GM19397 (cell line): ENCODE measurements at regions not wholly inside any gene's neighbourhood (a gene's known extent, or its start where the extent isn't known, plus 50 kb on each side); places are given as distances from the start of the nearest gene placed in this dataset.

Experiments used
- ATAC-seq: cut with Tn5 transposase; IDR thresholded peaks from one replicate; pipeline ENCODE4 v1.9.1; 2021; ENCODE audit warnings: mild to moderate bottlenecking, moderate library complexity; ENCODE audit not compliant: unreplicated experiment

DNA sequence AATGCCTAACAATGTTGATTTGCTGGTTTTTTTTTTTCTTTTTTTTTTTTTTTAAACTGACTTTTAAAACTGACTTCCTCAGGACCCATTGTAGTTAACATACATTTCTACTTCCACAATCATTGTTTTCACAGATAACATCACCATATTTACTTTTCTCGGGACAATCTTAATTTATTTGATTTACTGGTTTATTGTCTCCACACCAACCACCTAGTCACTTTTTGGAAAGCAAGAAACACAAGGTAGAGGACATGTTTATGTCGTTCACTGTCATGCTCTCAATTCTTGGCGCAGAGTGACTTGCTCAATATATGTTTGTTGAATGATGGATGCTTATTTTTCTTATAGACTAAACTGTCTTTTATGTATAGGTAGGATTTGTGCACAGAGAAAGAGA, 2280.7 kb downstream of the MAT2B start:
- no peak for ATAC-seq

DNA sequence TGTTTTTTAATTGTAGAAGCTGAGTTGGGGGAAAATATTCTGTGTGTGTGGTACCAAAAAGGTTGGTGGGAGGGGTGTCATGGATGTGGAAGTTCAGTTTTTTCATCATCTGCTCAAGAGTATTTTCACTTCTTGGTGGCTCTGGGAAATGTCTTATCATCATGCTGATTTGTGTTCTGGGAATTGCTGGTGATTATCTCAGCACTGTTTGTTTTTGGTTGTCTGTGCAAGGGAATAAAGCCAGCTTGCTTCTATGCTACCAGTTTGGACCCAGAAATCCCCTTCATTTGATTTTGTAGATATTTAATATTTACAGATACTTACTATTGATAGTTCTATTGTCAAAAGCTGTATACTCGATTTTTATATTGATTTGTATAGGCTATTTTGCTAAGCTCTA, 2289.7 kb downstream of the MAT2B start:
- no peak for ATAC-seq

DNA sequence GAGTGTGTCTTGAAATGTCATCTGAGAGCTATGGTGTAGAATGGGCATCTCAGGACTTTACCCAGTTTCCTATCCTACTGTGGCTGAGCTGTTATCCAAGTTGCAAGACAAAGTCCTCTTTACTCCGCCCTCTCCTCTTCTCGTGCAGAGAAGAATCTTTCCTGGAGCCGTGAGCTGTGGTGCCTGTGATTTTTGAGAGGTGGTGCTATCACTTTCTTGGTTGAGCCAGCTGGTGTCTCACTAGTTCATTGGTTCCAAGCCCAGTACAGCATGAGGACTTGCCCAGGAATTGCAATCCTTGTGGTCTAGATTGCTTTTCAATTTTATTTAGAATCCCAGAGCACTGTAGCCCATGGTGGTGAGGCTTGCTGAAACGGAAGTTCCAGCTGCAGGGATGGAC, 2300.3 kb downstream of the MAT2B start:
- ATAC-seq = no peak

DNA sequence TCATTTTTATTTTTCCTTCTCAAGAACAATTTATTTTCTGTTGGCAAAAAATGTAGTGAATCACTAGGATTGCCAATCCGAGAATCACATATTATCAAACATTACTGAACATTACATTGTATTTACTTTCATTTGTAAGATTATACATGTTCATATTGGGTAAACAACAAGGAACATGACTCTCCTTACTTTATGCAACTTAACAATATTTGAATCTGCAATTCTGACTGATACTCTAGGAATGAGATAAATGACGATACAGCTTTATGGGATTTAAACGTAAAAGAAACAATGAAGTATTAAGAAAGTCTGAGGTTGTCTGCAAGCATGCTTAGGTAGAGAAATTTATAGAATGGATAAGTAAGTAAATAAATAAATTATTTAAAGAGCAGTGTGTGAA, 2302.9 kb downstream of the MAT2B start:
- ATAC-seq = no peak

DNA sequence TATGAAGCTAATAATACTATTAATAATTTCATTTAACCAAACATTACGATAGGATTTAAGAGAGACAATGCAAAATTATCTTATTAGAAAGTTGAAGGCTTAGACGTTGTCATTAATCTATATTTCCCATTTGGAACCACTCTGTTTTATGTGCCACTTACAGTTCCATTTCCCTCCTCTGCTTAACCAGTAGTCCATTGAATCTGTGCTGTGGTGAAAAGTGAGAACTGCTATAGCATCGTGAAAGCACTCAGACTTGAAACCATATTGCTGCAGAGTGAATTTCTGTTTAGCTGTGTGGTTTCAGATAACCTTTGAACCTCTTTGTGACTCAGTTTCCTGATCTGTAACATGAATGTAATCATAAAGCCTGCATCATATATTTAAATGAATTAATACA, 2304.5 kb downstream of the MAT2B start:
- no peak for ATAC-seq

DNA sequence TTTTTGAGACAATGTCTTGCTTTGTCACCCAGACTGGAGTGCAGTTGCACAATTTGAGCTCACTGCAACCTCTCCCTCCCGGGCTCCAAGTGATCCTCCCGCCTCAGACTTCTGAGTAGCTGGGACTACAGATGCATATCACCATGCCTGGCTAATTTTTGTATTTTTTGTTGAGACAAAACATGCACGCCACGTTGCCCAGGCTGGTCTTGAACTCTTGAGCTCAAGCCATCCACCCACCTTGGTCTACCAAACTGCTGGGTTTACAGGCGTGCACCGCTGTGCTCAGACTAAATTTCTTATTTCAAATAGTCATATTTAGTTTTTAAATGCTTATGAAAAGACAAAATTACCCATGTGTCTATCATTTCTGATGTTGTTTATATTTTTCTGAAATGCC, 2324.1 kb downstream of the MAT2B start:
- no peak for ATAC-seq

DNA sequence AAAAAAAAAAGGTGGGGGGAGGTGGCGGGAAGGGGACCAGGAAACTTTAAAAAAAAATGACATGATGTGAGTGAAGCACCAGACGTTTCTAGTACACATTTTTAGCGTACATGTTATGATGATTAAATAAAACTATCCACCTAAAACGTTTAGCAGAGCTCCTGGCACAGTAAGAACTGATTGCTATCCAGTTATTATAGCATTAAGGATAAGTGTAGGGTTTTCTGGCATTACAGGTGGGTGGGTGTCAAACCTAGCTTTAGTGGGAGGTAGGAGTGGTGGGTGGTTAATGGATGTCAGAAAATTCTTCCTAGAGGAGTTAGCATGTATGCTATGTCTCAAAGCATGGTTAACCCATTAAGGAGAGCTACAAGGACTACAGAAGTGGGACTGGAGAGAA, 2329.5 kb downstream of the MAT2B start:
- no peak for ATAC-seq

DNA sequence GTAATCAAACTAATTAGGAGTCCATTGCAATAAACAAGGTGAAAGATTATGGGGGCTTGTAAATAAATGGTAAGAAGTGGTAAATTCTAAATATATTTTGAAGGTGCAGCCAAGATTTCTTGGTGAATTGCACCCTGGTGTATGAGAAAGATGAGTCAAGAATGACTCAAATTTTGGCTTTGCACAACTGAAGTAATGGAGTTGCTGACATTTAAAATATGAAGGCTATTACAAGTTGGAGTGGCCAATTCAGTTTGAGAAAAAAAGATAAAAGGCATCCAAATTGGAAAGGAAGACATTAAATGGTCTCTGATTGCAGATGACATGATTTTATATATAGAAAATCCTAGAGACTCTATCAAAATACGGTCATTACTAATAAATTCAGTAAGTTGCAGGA, 2330.6 kb downstream of the MAT2B start:
- no peak for ATAC-seq

DNA sequence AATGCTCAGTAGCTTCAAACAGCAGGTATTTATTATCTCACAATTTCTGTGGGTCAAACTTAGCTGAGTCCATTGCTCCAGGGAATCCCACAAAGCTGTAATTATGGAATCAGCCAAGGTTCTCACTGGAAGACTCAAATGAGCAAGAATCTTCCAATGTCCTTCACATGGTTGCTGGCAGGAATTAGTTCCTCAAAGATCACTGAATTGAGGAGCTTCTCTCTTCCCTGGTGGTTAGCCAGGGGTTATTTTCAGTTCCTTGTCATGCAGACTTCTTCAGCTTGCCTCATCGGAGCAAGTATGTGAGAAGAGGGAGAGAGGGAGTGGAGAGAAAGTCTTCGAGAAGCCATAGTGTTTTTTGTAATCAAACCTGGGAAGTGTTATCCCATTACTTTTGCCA, 2331.9 kb downstream of the MAT2B start:
- no peak for ATAC-seq

DNA sequence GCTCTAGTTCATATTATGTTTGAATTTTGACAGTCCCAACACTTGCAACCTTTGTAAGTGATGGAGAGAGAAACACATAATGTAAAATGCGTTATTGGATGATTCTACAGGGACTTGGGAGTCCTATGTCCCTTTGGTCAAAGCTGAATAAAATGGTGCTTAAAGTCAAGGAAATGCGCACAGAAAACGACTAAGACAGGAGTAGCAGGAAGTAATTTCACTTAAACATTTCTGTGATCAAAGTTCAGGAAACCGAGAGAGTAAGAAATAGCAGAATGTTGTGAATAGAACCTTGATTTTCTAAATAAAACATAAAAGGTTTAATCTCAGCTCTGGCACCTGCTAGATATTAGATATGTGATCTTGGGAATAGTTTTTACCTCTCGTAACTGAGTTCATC, 2339.2 kb downstream of the MAT2B start:
- no peak for ATAC-seq

DNA sequence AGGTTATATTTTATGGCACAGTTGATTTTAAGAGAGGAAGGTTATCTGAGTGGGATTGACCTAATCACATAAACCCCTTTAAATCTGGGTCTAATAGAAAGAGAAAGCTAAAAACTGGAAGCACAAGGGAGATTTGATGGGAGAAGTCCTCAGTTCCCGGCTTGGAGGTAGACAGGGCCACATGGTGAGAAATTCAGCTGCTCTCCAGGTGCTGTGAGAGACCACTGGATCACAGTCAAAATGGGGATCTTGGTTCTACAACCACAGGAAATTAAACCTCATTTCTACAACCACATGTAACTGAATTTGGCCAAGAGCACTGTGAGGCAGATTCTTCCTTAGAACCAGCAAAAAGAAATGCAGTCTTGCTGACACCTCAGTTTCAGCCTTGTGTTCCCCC, 2352.7 kb downstream of the MAT2B start:
- ATAC-seq = no peak

DNA sequence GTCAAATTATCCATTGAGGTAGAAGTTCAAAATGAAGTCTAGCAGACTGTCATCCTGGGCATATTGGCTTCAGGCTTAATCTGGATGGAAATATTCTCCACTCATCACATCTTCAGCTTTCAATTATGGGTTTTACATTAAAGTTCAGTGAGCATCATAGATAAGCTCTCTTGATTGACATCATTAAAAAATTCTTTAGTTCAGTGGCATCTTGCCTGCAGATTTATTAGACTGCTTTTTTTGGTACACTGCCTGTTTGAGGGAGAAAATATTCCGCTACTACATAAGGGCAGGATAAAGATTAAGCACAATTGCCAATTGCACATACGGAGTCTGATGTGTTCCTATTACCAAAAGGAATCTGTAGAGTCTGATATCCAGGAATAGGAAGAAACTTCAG, 2353.8 kb downstream of the MAT2B start:
- no peak for ATAC-seq

DNA sequence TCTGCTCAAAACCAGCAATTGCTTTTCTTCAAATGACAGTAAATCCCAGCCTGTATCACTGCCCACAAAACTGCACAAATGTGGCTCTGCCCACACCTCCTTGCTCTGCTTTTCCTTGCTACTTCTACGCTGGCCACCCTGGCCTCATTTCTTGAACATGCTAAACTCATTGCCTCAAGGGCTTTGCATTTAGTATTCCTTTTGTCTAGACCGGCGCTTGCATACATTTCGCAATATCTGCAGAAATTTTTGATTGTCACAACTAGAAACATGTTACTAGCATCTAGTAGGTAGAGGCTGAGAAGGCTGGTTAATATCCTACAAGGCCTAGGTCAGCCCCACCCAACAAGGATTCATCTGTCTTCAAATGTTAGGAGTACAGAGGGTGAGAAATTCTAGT, 2357.8 kb downstream of the MAT2B start:
- no peak for ATAC-seq

DNA sequence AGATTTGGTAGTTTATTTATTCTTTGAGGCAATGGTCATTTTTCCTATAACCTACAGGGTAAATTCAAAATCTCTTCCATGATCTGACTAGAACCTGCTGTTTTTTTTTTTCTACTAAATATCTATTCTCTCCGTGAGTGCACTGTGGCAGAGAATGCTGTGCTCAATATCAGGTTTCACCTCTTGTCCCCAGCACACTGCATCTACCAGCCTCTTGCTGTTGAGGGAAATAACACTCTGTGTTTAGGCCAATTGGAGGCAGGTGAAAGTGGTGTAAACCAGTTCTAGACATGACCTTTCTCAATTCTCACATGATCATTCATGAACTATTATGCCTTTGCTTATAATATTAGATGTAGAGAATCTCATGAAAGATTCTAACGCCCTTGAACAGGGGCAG, 2365.9 kb downstream of the MAT2B start:
- ATAC-seq = no peak

DNA sequence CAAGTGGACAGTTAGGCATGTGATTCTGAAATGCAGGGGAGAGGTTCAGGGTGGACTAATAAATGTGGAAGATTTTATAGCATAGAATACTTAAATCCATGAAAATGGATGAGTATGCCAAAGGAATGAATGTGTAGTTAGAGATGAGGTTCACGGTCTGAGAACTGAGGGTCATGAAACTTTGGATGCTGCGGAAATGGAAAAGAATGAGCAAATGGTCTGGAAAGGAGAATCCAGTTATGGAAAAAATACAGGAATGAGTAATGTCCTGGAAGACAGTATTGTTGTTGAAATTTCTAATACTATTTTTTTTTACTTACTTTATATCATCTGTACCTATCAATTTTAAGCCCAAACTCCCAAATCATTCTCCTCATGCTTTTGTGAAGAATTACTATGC, 2369.4 kb downstream of the MAT2B start:
- no peak for ATAC-seq

DNA sequence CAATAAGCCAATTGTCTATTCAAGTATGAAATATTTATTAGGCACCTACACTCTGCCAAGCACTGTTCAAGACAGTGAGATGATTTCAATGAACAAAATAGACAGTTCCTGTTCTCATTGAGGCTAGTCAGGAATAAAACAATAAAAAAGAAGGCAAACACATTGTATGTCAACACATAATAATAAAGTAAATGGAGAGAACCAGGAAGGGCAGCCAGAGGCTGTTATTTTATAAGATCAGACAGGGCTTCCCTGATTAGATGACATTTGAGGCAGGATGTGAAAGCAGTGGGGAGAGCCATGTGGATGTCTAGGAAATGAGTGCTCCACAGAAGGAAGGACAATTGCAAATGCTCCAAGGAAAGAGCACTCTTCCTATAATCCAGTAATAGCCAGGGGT, 2371.1 kb downstream of the MAT2B start:
- ATAC-seq = no peak

DNA sequence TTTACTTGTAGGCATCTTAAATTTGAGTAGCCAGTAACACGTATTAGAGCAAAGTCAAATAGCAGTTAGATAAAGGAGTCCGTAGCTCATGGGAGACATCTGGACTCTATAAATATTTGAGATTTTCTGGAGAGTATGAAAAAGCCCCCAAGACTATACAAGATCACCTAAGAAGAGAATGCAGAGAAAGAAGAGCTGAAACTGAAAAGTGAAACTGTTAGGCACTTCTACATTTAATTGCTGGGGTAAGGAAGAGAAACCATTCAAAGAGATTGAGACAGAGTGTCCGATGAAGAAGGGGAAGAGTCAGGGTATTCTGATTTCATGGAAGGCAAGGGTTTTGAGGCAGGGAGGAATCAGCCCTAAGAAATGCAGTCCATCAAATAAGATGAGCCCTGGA, 2372.1 kb downstream of the MAT2B start:
- ATAC-seq = no peak

DNA sequence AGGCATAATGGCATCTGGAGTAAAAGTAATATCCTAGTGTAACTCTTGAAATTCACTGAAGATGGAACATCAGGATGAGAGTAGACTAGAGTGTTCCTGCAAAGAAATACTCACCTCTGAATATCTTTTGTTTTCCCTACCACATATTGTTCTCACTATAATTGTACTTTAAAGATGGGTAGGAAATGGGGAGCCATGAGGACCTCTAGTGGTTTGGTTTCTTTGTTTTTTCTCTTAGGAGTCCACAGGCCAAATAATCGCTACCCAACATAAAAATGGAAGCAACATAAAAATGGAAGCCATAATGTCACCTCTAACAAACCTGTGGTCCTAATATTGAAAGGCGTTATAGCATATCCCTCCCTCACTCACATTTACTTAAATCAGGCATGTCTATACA, 2375.8 kb downstream of the MAT2B start:
- ATAC-seq = no peak

DNA sequence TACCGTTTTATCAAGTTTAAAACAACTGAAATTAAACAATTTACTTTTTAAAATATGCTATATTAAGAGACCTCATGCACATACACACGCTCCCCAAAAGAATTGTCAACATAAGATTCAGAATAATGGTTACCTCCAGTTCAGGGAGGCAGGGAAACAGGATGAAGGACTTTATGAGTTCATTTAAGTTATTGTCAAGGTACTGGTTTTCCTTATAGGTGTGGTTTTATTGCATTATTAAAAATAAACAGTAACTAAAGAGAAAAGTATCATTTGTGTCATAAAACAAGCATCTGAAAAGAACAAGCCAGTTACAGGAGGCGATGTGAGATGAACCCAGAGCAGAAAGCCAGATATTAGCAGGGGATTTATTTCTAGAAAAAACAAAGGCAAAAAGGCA, 2376.7 kb downstream of the MAT2B start:
- no peak for ATAC-seq

DNA sequence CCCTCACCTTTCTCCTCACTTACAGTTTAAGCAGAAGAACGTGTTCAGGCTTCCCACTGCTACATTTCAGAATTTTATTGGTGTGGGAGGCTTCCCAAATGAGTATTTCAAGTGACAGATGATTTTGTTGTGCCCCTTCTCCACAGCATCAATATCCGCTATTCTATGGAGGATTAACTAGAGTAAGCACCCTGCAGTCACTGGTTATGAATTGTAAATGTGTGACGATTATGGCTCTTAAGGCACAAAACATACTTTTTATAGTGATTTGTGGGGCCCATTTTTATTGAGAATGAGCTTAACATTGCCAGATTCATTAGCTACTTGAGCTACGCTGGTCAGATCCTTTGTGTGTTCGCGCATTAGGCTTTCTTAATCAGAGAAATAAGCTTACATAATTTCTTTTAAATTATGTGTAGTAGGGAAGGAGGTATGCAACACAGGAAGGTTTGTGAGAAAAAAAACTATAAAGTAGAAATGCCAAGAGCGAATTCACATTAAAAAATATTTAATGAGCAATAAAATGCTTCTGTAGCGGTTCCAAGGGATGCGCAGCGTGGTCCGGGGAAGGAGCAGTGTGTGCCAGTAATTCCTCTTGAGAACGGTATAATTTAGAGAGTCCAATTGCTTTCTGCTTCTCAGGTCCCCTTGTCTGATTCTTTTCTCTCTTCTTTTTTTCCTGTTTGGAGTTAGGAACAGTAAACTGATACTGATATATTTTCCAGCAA, 2380.4 kb downstream of the MAT2B start:
- ATAC-seq = no peak

DNA sequence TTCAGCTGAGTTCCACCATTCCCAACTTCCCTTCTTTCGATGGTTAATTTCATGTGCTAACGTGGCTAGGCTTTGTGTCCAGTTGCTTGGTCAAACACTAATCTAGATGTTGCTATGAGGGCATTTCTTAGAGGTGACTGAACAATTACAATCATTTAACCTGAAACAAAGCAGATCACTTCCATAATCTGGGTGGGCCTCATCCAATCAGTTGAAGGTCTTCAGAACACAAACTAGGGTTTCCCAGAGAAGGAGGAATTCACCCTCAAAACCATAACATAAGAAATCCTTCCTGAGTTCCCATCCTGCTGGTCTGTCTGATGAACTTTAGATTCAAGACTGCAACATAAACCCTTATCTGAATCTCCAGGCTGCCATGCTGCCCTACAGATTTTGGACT, 2381.7 kb downstream of the MAT2B start:
- no peak for ATAC-seq

DNA sequence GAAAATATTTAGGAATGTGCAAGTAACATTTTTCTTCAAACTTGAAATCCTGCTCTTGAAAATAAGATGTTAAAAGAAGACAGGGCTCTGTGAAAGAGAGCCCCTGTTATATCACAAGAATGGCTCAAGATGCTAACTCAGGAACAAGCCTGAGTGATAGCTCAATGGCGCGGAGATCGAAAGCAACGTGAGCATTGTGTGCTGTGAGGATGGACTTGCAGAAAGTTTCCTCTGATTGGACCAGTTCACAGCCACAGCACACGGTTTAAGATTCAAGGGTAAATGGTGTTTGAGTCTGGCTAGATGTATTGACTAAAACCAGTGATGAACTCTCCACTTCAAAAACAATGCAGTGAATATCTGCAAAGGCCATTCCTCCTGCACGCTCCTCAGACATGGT, 2387.0 kb downstream of the MAT2B start:
- ATAC-seq = no peak

DNA sequence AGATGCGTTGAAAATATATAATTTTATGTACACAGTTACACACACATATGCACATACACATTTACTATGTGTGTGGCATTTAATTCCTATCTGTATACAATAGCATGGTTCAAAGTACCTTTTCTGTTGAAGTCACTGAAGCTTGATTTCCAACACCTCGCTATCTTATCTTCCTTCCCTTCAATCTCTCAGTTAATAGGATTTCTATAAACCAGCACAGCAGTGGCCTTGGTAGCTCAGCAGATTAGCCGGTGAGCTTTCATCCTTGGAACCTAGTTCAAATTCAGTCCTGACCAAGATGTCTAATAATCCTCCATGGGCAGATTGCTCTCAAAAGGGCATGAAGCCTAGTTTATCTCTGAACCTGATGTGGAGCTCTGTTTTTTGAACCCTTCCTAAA, 2389.5 kb downstream of the MAT2B start:
- ATAC-seq = no peak

DNA sequence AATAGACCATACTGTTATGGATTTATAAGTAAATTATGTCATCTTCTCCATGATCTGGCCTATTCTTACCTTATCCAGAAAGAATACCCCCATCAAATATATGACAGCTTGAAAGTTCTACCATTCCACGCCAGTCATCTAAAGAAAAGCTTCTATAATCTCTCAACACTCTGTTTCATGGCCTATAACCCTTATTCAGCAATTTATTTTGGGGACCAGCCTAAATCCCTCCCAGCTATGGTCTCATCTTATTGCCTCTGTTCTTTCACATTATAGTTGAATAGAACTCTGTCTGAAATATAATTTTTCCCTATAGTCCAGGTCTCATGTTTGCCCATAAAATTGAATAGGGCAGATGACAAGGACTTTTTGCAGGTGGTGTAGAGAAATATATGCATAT, 2387.6 kb upstream of the WWC1 start:
- no peak for ATAC-seq
